Stimulated activated effector memory CD8-positive, alpha-beta T cell treated with anti-CD3 and anti-CD28 coated beads, Interleukin-12 subunit alpha, Interleukin-12 subunit beta, amount 100 ng/mL, for 72 hours (primary cell): ENCODE measurements at regions not wholly inside any gene's neighbourhood (a gene's known extent, or its start where the extent isn't known, plus 50 kb on each side); places are given as distances from the start of the nearest gene placed in this dataset.
"Not testable (repeated sequence)": the region's sequence is repeated elsewhere in the genome, so short reads cannot be mapped to it uniquely, and the experiment has no call there.

Experiments
- ATAC-seq: fragments of 150-1000 bp; cut with Tn5 transposase; 2 replicates; pipeline ENCODE4 v1.10.0; 2021
- DNase-seq, 2 donors: peaks; one replicate each; pipeline ENCODE4 v3.0.0; 2021 to 2022; ENCODE audit warnings: low spot score in 2 of 2
- H3K27ac Mint-ChIP-seq: one replicate; pipeline ENCODE4 v1.8.0; 2022; ENCODE audit warnings: mild to moderate bottlenecking, mixed read lengths
- H3K36me3 Mint-ChIP-seq: one replicate; pipeline ENCODE4 v1.8.0; 2022; ENCODE audit warnings: mild to moderate bottlenecking, mixed read lengths
- H3K4me1 Mint-ChIP-seq: one replicate; pipeline ENCODE4 v1.8.0; 2022; ENCODE audit warnings: mixed read lengths
- H3K4me3 Mint-ChIP-seq: one replicate; pipeline ENCODE4 v1.8.0; 2022; ENCODE audit warnings: mild to moderate bottlenecking, mixed read lengths
- H3K9me3 Mint-ChIP-seq: one replicate; pipeline ENCODE4 v1.8.0; 2022; ENCODE audit warnings: mixed read lengths

- Mint-ChIP-seq H3K36me3 (no peaks in the 10 kb centered on the region), H3K9me3 (peaks cover 14% of the 10 kb centered on the region), H3K27ac (no peak overlapping the region), H3K4me3 (no peak overlapping the region), H3K4me1 (no peaks in the 10 kb centered on the region)
- DNase-seq = no peak
- no peak for ATAC-seq
Observed at GRCh38 chr2:146438246-146438645, 1406.6 kb upstream of the ACVR2A start.

GRCh38 chr2:146437712-146438111, 1407.1 kb upstream of the ACVR2A start:
- Mint-ChIP-seq H3K4me3 (no peak overlapping the region), H3K36me3 (no peaks in the 10 kb centered on the region), H3K27ac (no peak overlapping the region), H3K9me3 (peaks cover 14% of the 10 kb centered on the region), H3K4me1 (no peaks in the 10 kb centered on the region)
- DNase-seq (no peak), ATAC-seq (no peak)

GRCh38 chr2:146433116-146433875, 1411.5 kb upstream of the ACVR2A start:
- no peaks in the 10 kb centered on the region for H3K4me1 Mint-ChIP-seq

GRCh38 chr2:146429366-146429765, 1415.5 kb upstream of the ACVR2A start:
- Mint-ChIP-seq H3K4me3 (no peak overlapping the region), H3K9me3 (peaks cover 3% of the 10 kb centered on the region), H3K27ac (no peak overlapping the region), H3K4me1 (no peaks in the 10 kb centered on the region), H3K36me3 (no peaks in the 10 kb centered on the region)
- DNase-seq (no peak), ATAC-seq (no peak)

More at GRCh38 chr2:146433116-146433875, 1411.5 kb upstream of the ACVR2A start:
- DNase-seq = no peak
- peaks cover 14% of the 10 kb centered on the region for H3K9me3 Mint-ChIP-seq
- H3K4me3 Mint-ChIP-seq = no peak overlapping the region
- no peak overlapping the region for H3K27ac Mint-ChIP-seq
- H3K36me3 Mint-ChIP-seq = no peaks in the 10 kb centered on the region
- no peak for ATAC-seq

GRCh38 chr2:146417942-146418341, 1426.9 kb upstream of the ACVR2A start:
- DNase-seq (no peak), ATAC-seq (no peak)
- no peaks in the 10 kb centered on the region for H3K4me1 Mint-ChIP-seq
- no peak overlapping the region for H3K27ac Mint-ChIP-seq
- H3K9me3 Mint-ChIP-seq = peaks cover 7% of the 10 kb centered on the region
- H3K36me3 Mint-ChIP-seq = no peaks in the 10 kb centered on the region
- no peak overlapping the region for H3K4me3 Mint-ChIP-seq

GRCh38 chr2:146415291-146415690, 1429.5 kb upstream of the ACVR2A start:
- no peak for DNase-seq
- H3K9me3 Mint-ChIP-seq = peaks cover 9% of the 10 kb centered on the region
- H3K27ac Mint-ChIP-seq = no peak overlapping the region

GRCh38 chr2:146414456-146414855, 1430.4 kb upstream of the ACVR2A start:
- H3K9me3 Mint-ChIP-seq = peaks cover 9% of the 10 kb centered on the region
- ATAC-seq (no peak), DNase-seq (no peak)
- no peaks in the 10 kb centered on the region for H3K36me3 Mint-ChIP-seq
- no peak overlapping the region for H3K4me3 Mint-ChIP-seq
- H3K4me1 Mint-ChIP-seq = no peaks in the 10 kb centered on the region
- no peak overlapping the region for H3K27ac Mint-ChIP-seq

More at GRCh38 chr2:146415291-146415690, 1429.5 kb upstream of the ACVR2A start:
- Mint-ChIP-seq H3K4me1 (no peaks in the 10 kb centered on the region), H3K36me3 (no peaks in the 10 kb centered on the region), H3K4me3 (no peak overlapping the region)
- no peak for ATAC-seq

- no peak for ATAC-seq
- no peak overlapping the region for H3K27ac Mint-ChIP-seq
- no peak overlapping the region for H3K4me3 Mint-ChIP-seq
- peaks cover 5% of the 10 kb centered on the region for H3K9me3 Mint-ChIP-seq
- no peak for DNase-seq
- no peaks in the 10 kb centered on the region for H3K36me3 Mint-ChIP-seq
- H3K4me1 Mint-ChIP-seq = no peaks in the 10 kb centered on the region
Observed at GRCh38 chr2:146413086-146413610, 1431.7 kb upstream of the ACVR2A start.

- Mint-ChIP-seq H3K36me3 (no peaks in the 10 kb centered on the region), H3K9me3 (peaks cover 5% of the 10 kb centered on the region), H3K4me1 (no peaks in the 10 kb centered on the region), H3K27ac (no peak overlapping the region), H3K4me3 (no peak overlapping the region)
- DNase-seq = no peak
- no peak for ATAC-seq
Observed at GRCh38 chr2:146412625-146413024, 1432.2 kb upstream of the ACVR2A start.

- not testable (repeated sequence) for DNase-seq, H3K9me3 Mint-ChIP-seq, H3K4me3 Mint-ChIP-seq, H3K27ac Mint-ChIP-seq, H3K36me3 Mint-ChIP-seq, ATAC-seq, H3K4me1 Mint-ChIP-seq
Observed at GRCh38 chr2:146405402-146406309, 1439.2 kb upstream of the ACVR2A start.

- H3K4me3 Mint-ChIP-seq, DNase-seq, H3K9me3 Mint-ChIP-seq, H3K27ac Mint-ChIP-seq, ATAC-seq, H3K4me1 Mint-ChIP-seq, H3K36me3 Mint-ChIP-seq: not testable (repeated sequence)
Observed at GRCh38 chr2:146403546-146404160, 1441.2 kb upstream of the ACVR2A start.

GRCh38 chr2:146392631-146393030, 1452.2 kb upstream of the ACVR2A start:
- Mint-ChIP-seq H3K4me3 (no peak overlapping the region), H3K36me3 (no peaks in the 10 kb centered on the region), H3K4me1 (no peaks in the 10 kb centered on the region), H3K9me3 (peaks cover 7% of the 10 kb centered on the region), H3K27ac (no peak overlapping the region)
- ATAC-seq (no peak), DNase-seq (no peak)

GRCh38 chr2:146392186-146392585, 1452.6 kb upstream of the ACVR2A start:
- DNase-seq (no peak), ATAC-seq (no peak)
- Mint-ChIP-seq H3K36me3 (no peaks in the 10 kb centered on the region), H3K4me1 (no peaks in the 10 kb centered on the region), H3K4me3 (no peak overlapping the region), H3K9me3 (peaks cover 5% of the 10 kb centered on the region), H3K27ac (no peak overlapping the region)

GRCh38 chr2:146388757-146389156, 1456.1 kb upstream of the ACVR2A start:
- no peak overlapping the region for H3K4me3 Mint-ChIP-seq
- no peak for DNase-seq
- no peaks in the 10 kb centered on the region for H3K36me3 Mint-ChIP-seq
- H3K4me1 Mint-ChIP-seq = no peaks in the 10 kb centered on the region
- peaks cover 5% of the 10 kb centered on the region for H3K9me3 Mint-ChIP-seq
- ATAC-seq = no peak
- no peak overlapping the region for H3K27ac Mint-ChIP-seq

- no peaks in the 10 kb centered on the region for H3K36me3 Mint-ChIP-seq
- H3K27ac Mint-ChIP-seq = no peak overlapping the region
- peaks cover 5% of the 10 kb centered on the region for H3K9me3 Mint-ChIP-seq
- no peak for ATAC-seq
- no peaks in the 10 kb centered on the region for H3K4me1 Mint-ChIP-seq
- no peak for DNase-seq
- no peak overlapping the region for H3K4me3 Mint-ChIP-seq
Observed at GRCh38 chr2:146386096-146386495, 1458.7 kb upstream of the ACVR2A start.
